Adrenal gland (tissue), 5 donors: ENCODE measurements at regions not wholly inside any gene's neighbourhood (a gene's known extent, or its start where the extent isn't known, plus 50 kb on each side); places are given as distances from the start of the nearest gene placed in this dataset.

ENCODE experiments used
- POLR2A ChIP-seq, 2 donors: fragments of 450-650 bp; IDR thresholded peaks; one replicate each; pipeline ENCODE4 v1.6.1; 2017; ENCODE audit warnings: antibody characterized with exemption in 2 of 2, mild to moderate bottlenecking in 2 of 2, moderate library complexity in 1 of 2
- TF ChIP-seq, protein P1 (sequence below), 6 experiments: fragments of 450-650 bp in 4 of 6; fragments of 200-600 bp in 2 of 6; sonication (generic) in 1 of 6; IDR thresholded peaks; 1 replicate in 5 of 6; 2 replicates in 1 of 6; pipeline versions ENCODE4 v1.5.1 to v1.8.0; 2016 to 2021; ENCODE audit warnings: antibody characterized with exemption in 6 of 6, mild to moderate bottlenecking in 2 of 6, moderate library complexity in 1 of 6
- donor health status: DM: no; HTN: no; CAD: no.

DNA sequence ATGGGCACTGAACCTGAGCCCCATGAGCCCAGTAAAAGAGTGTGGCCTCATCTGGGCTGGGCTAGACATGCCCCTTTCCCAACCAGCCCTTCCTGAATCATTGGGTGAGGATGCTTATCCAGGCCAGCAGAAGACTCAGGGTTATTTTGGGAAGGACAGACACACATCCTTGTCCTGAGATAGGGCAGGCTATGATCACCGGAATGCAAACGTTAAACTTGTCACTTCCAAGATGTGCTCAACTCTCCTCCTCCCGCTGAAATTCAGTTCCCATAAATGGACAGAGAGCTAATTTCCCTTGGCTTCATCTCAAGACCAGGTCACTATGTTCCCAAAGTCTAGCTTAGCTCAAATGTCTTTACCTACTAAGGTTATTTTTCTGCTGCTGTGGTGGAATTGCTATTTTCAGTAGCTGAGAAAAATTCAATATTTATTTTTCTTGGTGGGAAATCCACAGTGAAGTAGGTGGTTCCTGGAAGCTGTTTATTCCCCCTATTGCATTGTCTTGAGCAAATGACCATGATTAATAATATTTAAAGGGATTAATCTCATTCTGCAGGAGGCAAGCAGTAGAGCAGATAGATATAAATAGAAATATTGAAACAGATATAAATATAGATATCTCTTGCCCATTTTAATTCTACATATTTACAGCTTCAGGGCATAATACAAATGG, 70.0 kb downstream of the NXNL2 start:
- TF ChIP-seq, protein P1, sequence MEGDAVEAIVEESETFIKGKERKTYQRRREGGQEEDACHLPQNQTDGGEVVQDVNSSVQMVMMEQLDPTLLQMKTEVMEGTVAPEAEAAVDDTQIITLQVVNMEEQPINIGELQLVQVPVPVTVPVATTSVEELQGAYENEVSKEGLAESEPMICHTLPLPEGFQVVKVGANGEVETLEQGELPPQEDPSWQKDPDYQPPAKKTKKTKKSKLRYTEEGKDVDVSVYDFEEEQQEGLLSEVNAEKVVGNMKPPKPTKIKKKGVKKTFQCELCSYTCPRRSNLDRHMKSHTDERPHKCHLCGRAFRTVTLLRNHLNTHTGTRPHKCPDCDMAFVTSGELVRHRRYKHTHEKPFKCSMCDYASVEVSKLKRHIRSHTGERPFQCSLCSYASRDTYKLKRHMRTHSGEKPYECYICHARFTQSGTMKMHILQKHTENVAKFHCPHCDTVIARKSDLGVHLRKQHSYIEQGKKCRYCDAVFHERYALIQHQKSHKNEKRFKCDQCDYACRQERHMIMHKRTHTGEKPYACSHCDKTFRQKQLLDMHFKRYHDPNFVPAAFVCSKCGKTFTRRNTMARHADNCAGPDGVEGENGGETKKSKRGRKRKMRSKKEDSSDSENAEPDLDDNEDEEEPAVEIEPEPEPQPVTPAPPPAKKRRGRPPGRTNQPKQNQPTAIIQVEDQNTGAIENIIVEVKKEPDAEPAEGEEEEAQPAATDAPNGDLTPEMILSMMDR (IDR thresholded peaks at IDR 0.05) = no peak
- TF ChIP-seq POLR2A (IDR thresholded peaks at IDR 0.05) = no peak
